ENCODE measurements at regions not wholly inside any gene's neighbourhood (a gene's known extent, or its start where the extent isn't known, plus 50 kb on each side); places are given as distances from the start of the nearest gene placed in this dataset.
"Not testable (repeated sequence)": the region's sequence is repeated elsewhere in the genome, so short reads cannot be mapped to it uniquely, and the experiment has no call there.

GRCh38 chr7:4606797-4607196 lies 75.3 kb upstream of the FOXK1 start:
- no peak for TF ChIP-seq CTCF (IDR thresholded peaks at IDR 0.05)
- H3K27me3 ChIP-seq: no peaks in the 10 kb centered on the region
- H3K9me3 ChIP-seq: no peaks in the 10 kb centered on the region
- no peak overlapping the region for H3K27ac ChIP-seq
- intact Hi-C loops (cut with DNase I): no loop called here
- no peak for ATAC-seq
- no peak for DNase-seq
- H3K4me1 ChIP-seq: no peaks in the 10 kb centered on the region
- no peak overlapping the region for H3K4me3 ChIP-seq
- no peaks in the 10 kb centered on the region for H3K36me3 ChIP-seq

- ATAC-seq: no peak
- no peak overlapping the region for H3K4me3 ChIP-seq
Measured at GRCh38 chr7:4607311-4607729, 74.8 kb upstream of the FOXK1 start.

GRCh38 chr7:4609576-4609975 lies 72.5 kb upstream of the FOXK1 start:
- H3K4me1 ChIP-seq; H3K9me3 ChIP-seq; H3K36me3 ChIP-seq; H3K27me3 ChIP-seq; H3K27ac ChIP-seq; H3K4me3 ChIP-seq; DNase-seq; ATAC-seq; intact Hi-C loops (cut with DNase I): not testable (repeated sequence)

More at GRCh38 chr7:4607311-4607729, 74.8 kb upstream of the FOXK1 start:
- Histone ChIP-seq H3K27me3 (no peaks in the 10 kb centered on the region), H3K27ac (no peak overlapping the region), H3K36me3 (no peaks in the 10 kb centered on the region), H3K4me1 (no peaks in the 10 kb centered on the region), H3K9me3 (no peaks in the 10 kb centered on the region)
- intact Hi-C loops (cut with DNase I): no loop called here
- DNase-seq: no peak
- no peak for TF ChIP-seq CTCF (IDR thresholded peaks at IDR 0.05)

GRCh38 chr7:4610768-4611467 lies 71.2 kb upstream of the FOXK1 start:
- intact Hi-C loops (cut with DNase I): loop anchor here (10.0 kb wide), 1 partner anchor 144 kb away; no protein-coding TSS in a partner anchor
- peak; percentile 83 for TF ChIP-seq CTCF (IDR thresholded peaks at IDR 0.05)
- no peak overlapping the region for H3K27ac ChIP-seq
- peaks cover 8% of the 10 kb centered on the region for H3K4me1 ChIP-seq
- H3K27me3 ChIP-seq: no peaks in the 10 kb centered on the region
- no peaks in the 10 kb centered on the region for H3K36me3 ChIP-seq
- H3K4me3 ChIP-seq: no peak overlapping the region
- DNase-seq: no peak
- peak; percentile 93 for ATAC-seq
- H3K9me3 ChIP-seq: no peaks in the 10 kb centered on the region

GRCh38 chr7:4612237-4612636 lies 69.9 kb upstream of the FOXK1 start:
- ATAC-seq: no peak
- H3K36me3 ChIP-seq: no peaks in the 10 kb centered on the region
- intact Hi-C loops (cut with DNase I): loop anchor here (10.0 kb wide), 1 partner anchor 143 kb away; no protein-coding TSS in a partner anchor
- peaks cover 8% of the 10 kb centered on the region for H3K4me1 ChIP-seq
- no peak for DNase-seq
- H3K27ac ChIP-seq: no peak overlapping the region
- H3K9me3 ChIP-seq: no peaks in the 10 kb centered on the region
- no peak for TF ChIP-seq CTCF (IDR thresholded peaks at IDR 0.05)
- H3K4me3 ChIP-seq: no peak overlapping the region
- H3K27me3 ChIP-seq: no peaks in the 10 kb centered on the region

- DNase-seq: no peak
Measured at GRCh38 chr7:4612939-4613841, 68.9 kb upstream of the FOXK1 start.

More at GRCh38 chr7:4612939-4613841, 68.9 kb upstream of the FOXK1 start:
- H3K36me3 ChIP-seq: no peaks in the 10 kb centered on the region
- no peak for TF ChIP-seq CTCF (IDR thresholded peaks at IDR 0.05)
- peaks cover 8% of the 10 kb centered on the region for H3K4me1 ChIP-seq
- H3K27ac ChIP-seq: peak overlapping the region; percentile 71
- H3K9me3 ChIP-seq: no peaks in the 10 kb centered on the region
- intact Hi-C loops (cut with DNase I): loop anchor here (10.0 kb wide), 1 partner anchor 142 kb away; no protein-coding TSS in a partner anchor
- ATAC-seq: peak; percentile 66
- no peaks in the 10 kb centered on the region for H3K27me3 ChIP-seq
- peak overlapping the region; percentile 31 for H3K4me3 ChIP-seq

Measured in upper lobe of right lung (tissue), 1 donor.